ENCODE measurements at regions not wholly inside any gene's neighbourhood (a gene's known extent, or its start where the extent isn't known, plus 50 kb on each side); places are given as distances from the start of the nearest gene placed in this dataset.
"Not testable (repeated sequence)": the region's sequence is repeated elsewhere in the genome, so short reads cannot be mapped to it uniquely, and the experiment has no call there.

DNA sequence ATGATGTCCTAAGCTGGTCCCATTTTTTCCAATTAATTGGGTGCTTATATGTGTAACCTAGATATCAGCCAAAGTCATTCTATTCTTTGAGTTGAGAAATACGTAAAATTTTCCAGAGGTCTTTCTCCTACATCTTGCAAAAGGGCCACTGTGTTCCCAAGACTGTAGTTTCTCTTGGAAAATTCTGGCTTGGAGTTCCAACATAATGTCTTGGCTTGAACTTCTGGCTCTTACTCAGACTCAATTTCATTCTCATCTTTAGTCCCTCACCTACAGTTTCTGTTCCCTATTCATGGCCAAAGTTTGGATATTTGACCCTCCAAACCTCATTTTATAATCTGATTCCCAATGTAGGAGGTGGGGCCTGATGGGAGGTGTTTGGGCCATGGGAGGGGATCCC, 201.4 kb upstream of the ARHGEF26 start:
- H3K36me3 Mint-ChIP-seq = no peaks in the 10 kb centered on the region
- POLR2A ChIA-PET = no interaction called here
- H3K27me3 Mint-ChIP-seq = peaks cover 0 to 26% (median 4%) of the 10 kb centered on the region in 5 donors

GRCh38 chr3:153921826-153922225, 199.4 kb upstream of the ARHGEF26 start:
- no peak overlapping the region for H3K27ac Mint-ChIP-seq
- DNase-seq = no peak
- ATAC-seq = no peak
- H3K27me3 Mint-ChIP-seq = peaks cover 0 to 17% (median 2%) of the 10 kb centered on the region in 5 donors
- no peaks in the 10 kb centered on the region for H3K36me3 Mint-ChIP-seq
- H3K4me3 Mint-ChIP-seq = no peak overlapping the region
- H3K4me1 Mint-ChIP-seq = no peaks in the 10 kb centered on the region
- POLR2A ChIA-PET = no interaction called here
- peaks cover 0 to 3% (median 0%) of the 10 kb centered on the region in 9 donors for H3K9me3 Mint-ChIP-seq

More for the DNA sequence above, 201.4 kb upstream of the ARHGEF26 start:
- no peak overlapping the region for H3K27ac Mint-ChIP-seq
- no peak overlapping the region for H3K4me3 Mint-ChIP-seq
- ATAC-seq (no peak), DNase-seq (no peak)
- H3K9me3 Mint-ChIP-seq = peaks cover 0 to 9% (median 0%) of the 10 kb centered on the region in 9 donors
- H3K4me1 Mint-ChIP-seq = no peaks in the 10 kb centered on the region

DNA sequence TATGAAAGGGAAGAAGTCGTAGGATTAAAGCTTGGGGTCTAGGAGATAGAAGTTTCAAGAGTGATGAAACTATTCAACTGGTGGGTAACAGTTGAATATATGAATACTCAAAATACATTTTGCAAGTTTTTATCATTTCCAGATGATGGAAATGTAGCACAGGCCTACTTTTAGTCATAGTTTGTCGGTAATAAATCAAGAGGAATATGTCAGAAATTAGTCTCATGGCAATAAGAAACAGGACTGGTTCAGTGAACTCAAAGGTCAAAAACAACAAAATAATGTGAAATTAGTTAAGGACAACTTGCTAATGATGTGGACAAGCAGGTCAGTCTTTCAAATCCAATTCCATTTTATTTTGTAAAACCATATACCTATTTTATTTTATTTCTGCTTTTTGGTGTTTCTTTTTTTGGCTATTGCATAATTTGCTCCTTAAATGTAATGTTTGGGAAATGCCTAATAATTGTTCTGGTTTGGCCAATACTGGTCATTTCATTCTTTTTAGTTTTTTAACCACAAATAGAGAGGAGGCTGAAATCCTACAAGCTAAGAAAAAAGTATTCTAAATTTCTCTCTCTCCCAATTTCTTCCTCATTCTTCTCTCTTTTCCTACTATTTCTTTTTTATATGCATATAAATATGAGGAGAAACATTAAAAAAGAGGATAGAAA, 195.2 kb upstream of the ARHGEF26 start:
- ATAC-seq (no peak), DNase-seq (no peak)
- Mint-ChIP-seq H3K9me3 (no peaks in the 10 kb centered on the region), H3K4me3 (no peak overlapping the region), H3K36me3 (no peaks in the 10 kb centered on the region), H3K4me1 (no peaks in the 10 kb centered on the region), H3K27ac (no peak overlapping the region), H3K27me3 (peaks cover 0 to 20% (median 3%) of the 10 kb centered on the region in 5 donors)
- POLR2A ChIA-PET = no interaction called here

- no peaks in the 10 kb centered on the region for H3K9me3 Mint-ChIP-seq
- no peaks in the 10 kb centered on the region for H3K4me1 Mint-ChIP-seq
- POLR2A ChIA-PET = no interaction called here
- no peak overlapping the region for H3K4me3 Mint-ChIP-seq
- H3K27me3 Mint-ChIP-seq = peaks cover 0 to 22% (median 12%) of the 10 kb centered on the region in 5 donors
- DNase-seq (no peak), ATAC-seq (no peak)
- no peaks in the 10 kb centered on the region for H3K36me3 Mint-ChIP-seq
- no peak overlapping the region for H3K27ac Mint-ChIP-seq
These were observed 194.1 kb upstream of the ARHGEF26 start for GRCh38 chr3:153927107-153927506.

GRCh38 chr3:153928851-153929250, 192.3 kb upstream of the ARHGEF26 start:
- H3K9me3 Mint-ChIP-seq = peaks cover 0 to 3% (median 0%) of the 10 kb centered on the region in 9 donors
- H3K4me3 Mint-ChIP-seq = no peak overlapping the region
- H3K4me1 Mint-ChIP-seq = no peaks in the 10 kb centered on the region
- POLR2A ChIA-PET = no interaction called here
- H3K27me3 Mint-ChIP-seq = peaks cover 0 to 20% (median 9%) of the 10 kb centered on the region in 5 donors
- ATAC-seq = no peak
- DNase-seq = no peak
- peaks cover 0 to 2% (median 0%) of the 10 kb centered on the region in 3 donors for H3K36me3 Mint-ChIP-seq
- no peak overlapping the region for H3K27ac Mint-ChIP-seq

GRCh38 chr3:153933481-153933880, 187.7 kb upstream of the ARHGEF26 start:
- H3K27ac Mint-ChIP-seq, ATAC-seq, H3K9me3 Mint-ChIP-seq, H3K36me3 Mint-ChIP-seq, DNase-seq, H3K4me3 Mint-ChIP-seq, POLR2A ChIA-PET, H3K4me1 Mint-ChIP-seq: not testable (repeated sequence)
- peaks cover 0 to 16% (median 5%) of the 10 kb centered on the region in 5 donors for H3K27me3 Mint-ChIP-seq

DNA sequence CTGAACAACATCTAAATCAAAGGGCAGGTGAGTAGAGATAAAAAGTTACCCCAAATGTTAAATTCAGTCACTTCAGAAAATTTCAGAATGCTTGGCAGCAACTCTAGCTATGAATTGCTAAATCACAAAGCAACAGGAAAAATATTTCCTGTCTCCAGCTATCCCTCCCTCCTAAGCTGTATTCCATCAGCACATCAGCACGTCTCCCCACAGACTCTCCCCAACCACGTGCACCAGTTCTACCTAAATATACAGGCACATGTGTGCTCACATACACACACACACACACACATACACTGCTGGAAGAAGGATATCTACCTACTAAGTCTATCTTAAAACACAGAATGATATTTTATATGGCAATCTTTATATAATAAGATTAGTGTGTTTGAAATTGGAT, 177.1 kb upstream of the ARHGEF26 start:
- peaks cover 0 to 3% (median 0%) of the 10 kb centered on the region in 3 donors for H3K36me3 Mint-ChIP-seq
- POLR2A ChIA-PET = no interaction called here
- ATAC-seq (no peak), DNase-seq (no peak)
- no peaks in the 10 kb centered on the region for H3K4me1 Mint-ChIP-seq
- no peak overlapping the region for H3K27ac Mint-ChIP-seq
- peaks cover 0 to 11% (median 2%) of the 10 kb centered on the region in 9 donors for H3K9me3 Mint-ChIP-seq
- H3K27me3 Mint-ChIP-seq = peaks cover 4 to 38% (median 9%) of the 10 kb centered on the region in 5 donors
- no peak overlapping the region for H3K4me3 Mint-ChIP-seq

- Mint-ChIP-seq H3K4me3 (no peak overlapping the region), H3K9me3 (peaks cover 0 to 8% (median 0%) of the 10 kb centered on the region in 9 donors), H3K4me1 (no peaks in the 10 kb centered on the region), H3K36me3 (no peaks in the 10 kb centered on the region), H3K27me3 (peaks cover 3 to 27% (median 3%) of the 10 kb centered on the region in 5 donors), H3K27ac (no peak overlapping the region)
- ATAC-seq = no peak
- POLR2A ChIA-PET = no interaction called here
- no peak for DNase-seq
These were observed 169.9 kb upstream of the ARHGEF26 start for GRCh38 chr3:153951276-153951675.

- no peak overlapping the region for H3K4me3 Mint-ChIP-seq
- no peak for DNase-seq
- no peak overlapping the region for H3K27ac Mint-ChIP-seq
- no peaks in the 10 kb centered on the region for H3K36me3 Mint-ChIP-seq
- POLR2A ChIA-PET = no interaction called here
- H3K27me3 Mint-ChIP-seq = peaks cover 3 to 18% (median 3%) of the 10 kb centered on the region in 5 donors
- ATAC-seq = no peak
- H3K4me1 Mint-ChIP-seq = no peaks in the 10 kb centered on the region
- peaks cover 0 to 2% (median 0%) of the 10 kb centered on the region in 9 donors for H3K9me3 Mint-ChIP-seq
These were observed 169.1 kb upstream of the ARHGEF26 start for GRCh38 chr3:153952091-153952490.

GRCh38 chr3:153956613-153957012, 164.6 kb upstream of the ARHGEF26 start:
- POLR2A ChIA-PET = no interaction called here
- Mint-ChIP-seq H3K4me1 (no peaks in the 10 kb centered on the region), H3K4me3 (peak overlapping the region in 1 of 10 donors; percentile 26), H3K9me3 (no peaks in the 10 kb centered on the region), H3K27me3 (peaks cover 0 to 19% (median 4%) of the 10 kb centered on the region in 5 donors), H3K36me3 (no peaks in the 10 kb centered on the region), H3K27ac (peak overlapping the region in 1 of 10 donors; percentile 63)
- ATAC-seq (no peak), DNase-seq (no peak)

- H3K36me3 Mint-ChIP-seq = no peaks in the 10 kb centered on the region
- H3K27ac Mint-ChIP-seq = no peak overlapping the region
- H3K27me3 Mint-ChIP-seq = peaks cover 0 to 18% (median 3%) of the 10 kb centered on the region in 5 donors
- no peaks in the 10 kb centered on the region for H3K4me1 Mint-ChIP-seq
- H3K9me3 Mint-ChIP-seq = no peaks in the 10 kb centered on the region
- H3K4me3 Mint-ChIP-seq = no peak overlapping the region
- no peak for DNase-seq
- no peak for ATAC-seq
- POLR2A ChIA-PET = no interaction called here
These were observed 163.8 kb upstream of the ARHGEF26 start for GRCh38 chr3:153957421-153957820.

- Mint-ChIP-seq H3K9me3 (no peaks in the 10 kb centered on the region), H3K4me3 (no peak overlapping the region), H3K27me3 (peaks cover 0 to 18% (median 3%) of the 10 kb centered on the region in 5 donors), H3K27ac (no peak overlapping the region), H3K4me1 (no peaks in the 10 kb centered on the region), H3K36me3 (no peaks in the 10 kb centered on the region)
- no peak for DNase-seq
- ATAC-seq = no peak
- POLR2A ChIA-PET = no interaction called here
These were observed 162.3 kb upstream of the ARHGEF26 start for GRCh38 chr3:153958635-153959595.

DNA sequence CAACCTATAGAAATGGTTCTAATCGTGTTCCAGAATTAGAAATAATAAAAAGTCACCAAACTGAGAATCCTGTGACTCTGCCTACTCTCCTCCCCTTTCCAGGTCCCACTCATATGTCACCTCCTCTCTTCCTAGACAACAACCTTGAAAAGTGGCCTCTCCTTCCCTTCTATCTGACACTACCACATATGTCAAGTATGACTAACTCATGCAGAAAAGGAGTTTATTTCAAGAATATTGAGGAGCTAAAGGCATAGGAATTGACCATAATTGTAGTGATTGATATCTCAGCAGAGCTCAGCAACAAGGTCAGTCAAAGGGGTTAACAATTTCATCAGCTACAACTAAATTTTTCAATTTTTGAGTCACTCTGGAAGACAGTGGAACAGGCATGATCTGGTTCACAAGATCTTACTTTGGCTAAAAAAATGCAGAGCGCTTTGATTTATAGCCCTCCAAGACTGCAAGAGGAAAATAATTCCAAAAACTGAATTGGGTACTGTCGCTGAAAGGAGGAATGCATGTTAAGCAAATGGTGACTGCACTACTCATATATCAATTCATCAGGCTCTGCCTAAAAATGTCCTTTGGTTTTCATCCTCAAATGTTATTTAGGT, 160.6 kb upstream of the ARHGEF26 start:
- POLR2A ChIA-PET = no interaction called here
- H3K27me3 Mint-ChIP-seq = peaks cover 0 to 19% (median 1%) of the 10 kb centered on the region in 5 donors
- no peaks in the 10 kb centered on the region for H3K36me3 Mint-ChIP-seq
- no peaks in the 10 kb centered on the region for H3K4me1 Mint-ChIP-seq
- DNase-seq = no peak
- H3K4me3 Mint-ChIP-seq = no peak overlapping the region
- no peak overlapping the region for H3K27ac Mint-ChIP-seq
- H3K9me3 Mint-ChIP-seq = peaks cover 0 to 2% (median 0%) of the 10 kb centered on the region in 9 donors
- ATAC-seq = no peak
